ENCODE measurements at regions not wholly inside any gene's neighbourhood (a gene's known extent, or its start where the extent isn't known, plus 50 kb on each side); places are given as distances from the start of the nearest gene placed in this dataset.

GRCh38 chr5:97498657-97499056 lies 315.6 kb upstream of the RIOK2 start:
- no peak for TF ChIP-seq CTCF (IDR thresholded peaks at IDR 0.05)
- no peak for TF ChIP-seq POLR2A (IDR thresholded peaks at IDR 0.05)
- TF ChIP-seq POLR2AphosphoS5 (IDR thresholded peaks at IDR 0.05) = no peak
